Upper lobe of left lung (tissue), 6 donors: ENCODE measurements at regions not wholly inside any gene's neighbourhood (a gene's known extent, or its start where the extent isn't known, plus 50 kb on each side); places are given as distances from the start of the nearest gene placed in this dataset.
A peak's percentile ranks its signal among the peaks of the same experiment; 100 is the strongest.

ENCODE experiments used
- ATAC-seq, 2 donors: fragments of 200-7000 bp; cut with Tn5 transposase; one replicate each; pipeline ENCODE4 v1.9.1; 2022; ENCODE audit warnings: mild to moderate bottlenecking in 2 of 2, moderate library complexity in 2 of 2; ENCODE audit not compliant: low FRiP score in 2 of 2
- DNase-seq, 2 donors: peaks; one replicate each; pipeline ENCODE4 v3.0.0-alpha.2; 2019 to 2020
- H3K27ac ChIP-seq, 4 donors: fragments of 200-600 bp; sonication (generic); one replicate each; pipeline ENCODE4 v1.5.1; 2016 to 2019
- H3K27me3 ChIP-seq, 4 donors: fragments of 200-600 bp; sonication (generic); one replicate each; pipeline ENCODE4 v1.5.1; 2017 to 2019
- H3K36me3 ChIP-seq, 4 donors: fragments of 200-600 bp; sonication (generic); one replicate each; pipeline ENCODE4 v1.5.1; 2016 to 2019
- H3K4me1 ChIP-seq, 4 donors: fragments of 200-600 bp; sonication (generic); one replicate each; pipeline ENCODE4 v1.5.1; 2018 to 2019
- H3K4me3 ChIP-seq, 4 donors: fragments of 200-600 bp; sonication (generic); one replicate each; pipeline ENCODE4 v1.5.1; 2017 to 2019; ENCODE audit warnings: mild to moderate bottlenecking in 2 of 4, moderate library complexity in 1 of 4
- H3K9me3 ChIP-seq, 4 donors: fragments of 200-600 bp; sonication (generic); one replicate each; pipeline ENCODE4 v1.5.1; 2018 to 2019
- EP300 ChIP-seq, 4 donors: sonication (generic); formaldehyde crosslinking; IDR thresholded peaks; one replicate each; pipeline ENCODE4 v1.5.1; 2017; ENCODE audit warnings: antibody characterized with exemption in 4 of 4, control low read depth in 2 of 4
- POLR2A ChIP-seq, 4 donors: fragments of 450-650 bp; IDR thresholded peaks; one replicate each; pipeline ENCODE4 v1.5.1; 2016 to 2017; ENCODE audit warnings: antibody characterized with exemption in 4 of 4, mild to moderate bottlenecking in 2 of 4
- POLR2AphosphoS5 ChIP-seq, 2 donors: sonication (generic); formaldehyde crosslinking; IDR thresholded peaks; one replicate each; pipeline ENCODE4 v1.5.1; 2017; ENCODE audit warnings: antibody characterized with exemption in 2 of 2
- WGBS, 2 donors: methylation state at CpG; one replicate each; pipeline ENCODE4 v1.1.5; 2017 to 2018; 5-methylcytosine and 5-hydroxymethylcytosine counted together
- TF ChIP-seq, protein P1 (sequence below), 6 experiments: fragments of 450-650 bp in 4 of 6; fragments of 200-600 bp in 2 of 6; sonication (generic) in 2 of 6; IDR thresholded peaks; one replicate each; pipeline ENCODE4 v1.5.1; 2016 to 2019; ENCODE audit warnings: antibody characterized with exemption in 6 of 6
- donor health status: DM: no; HTN: no; CAD: no; lungs with moderate emphysema.
- donor health status: DM: no; HTN: yes; CAD: no; lungs with severe emphysema.

DNA sequence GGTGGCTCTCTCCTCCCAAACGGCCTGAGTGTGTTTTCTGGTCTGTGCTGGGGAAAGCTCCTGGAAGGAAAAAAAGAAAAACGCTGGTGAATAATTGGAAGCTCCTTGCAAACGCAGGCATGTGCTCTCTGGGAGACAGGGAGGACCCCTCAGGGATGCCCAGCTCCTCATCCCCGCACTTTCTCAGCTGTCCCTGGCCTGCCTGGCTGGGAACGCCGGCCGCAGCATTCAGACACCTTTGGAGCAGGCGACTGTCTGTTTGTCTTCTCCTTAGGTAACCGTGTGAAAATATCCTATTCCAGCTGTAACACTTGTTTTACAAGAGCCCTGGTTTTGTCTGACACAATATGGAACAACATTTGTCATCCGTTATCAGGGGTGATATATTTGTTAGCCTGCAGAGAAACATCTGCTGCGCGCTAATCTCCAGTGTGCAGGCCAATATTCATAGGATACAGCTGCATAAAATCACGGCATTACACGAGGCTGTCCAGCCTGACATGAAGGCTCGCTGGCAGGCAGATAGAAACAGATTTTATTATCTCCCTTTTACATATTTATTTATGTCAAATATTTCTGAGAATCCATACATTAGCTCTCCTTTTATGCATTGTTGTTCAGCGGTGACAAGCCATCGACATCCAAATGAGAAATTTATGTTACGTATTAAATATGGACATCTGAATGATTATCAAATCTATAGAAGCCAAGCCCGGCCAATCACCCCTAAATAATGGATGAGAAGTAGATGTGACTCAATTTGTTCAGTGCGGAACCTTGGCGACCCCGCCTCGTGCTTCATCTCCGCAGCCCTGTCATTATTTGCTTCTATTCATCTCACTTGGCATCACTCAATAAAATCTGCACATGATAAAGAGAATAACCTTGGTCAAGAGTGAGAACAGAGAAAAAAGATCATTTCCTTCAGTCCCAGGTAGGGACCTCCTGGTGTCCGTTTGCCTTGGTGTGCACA is 675.1 kb upstream of the SALL3 start:
- Histone ChIP-seq H3K4me3 (no peak overlapping the region), H3K27ac (no peak overlapping the region), H3K36me3 (no peaks in the 10 kb centered on the region), H3K9me3 (no peaks in the 10 kb centered on the region), H3K27me3 (no peaks in the 10 kb centered on the region), H3K4me1 (no peaks in the 10 kb centered on the region)
- 71 to 72% methylated on average over 25 of the region's 25 CpGs for WGBS, 2 donors
- TF ChIP-seq EP300 (IDR thresholded peaks at IDR 0.05) (no peak), POLR2A (IDR thresholded peaks at IDR 0.05) (no peak), POLR2AphosphoS5 (IDR thresholded peaks at IDR 0.05) (no peak)
- DNase-seq = peak in 1 of 2 donors; percentile 60
- ATAC-seq = no peak

DNA sequence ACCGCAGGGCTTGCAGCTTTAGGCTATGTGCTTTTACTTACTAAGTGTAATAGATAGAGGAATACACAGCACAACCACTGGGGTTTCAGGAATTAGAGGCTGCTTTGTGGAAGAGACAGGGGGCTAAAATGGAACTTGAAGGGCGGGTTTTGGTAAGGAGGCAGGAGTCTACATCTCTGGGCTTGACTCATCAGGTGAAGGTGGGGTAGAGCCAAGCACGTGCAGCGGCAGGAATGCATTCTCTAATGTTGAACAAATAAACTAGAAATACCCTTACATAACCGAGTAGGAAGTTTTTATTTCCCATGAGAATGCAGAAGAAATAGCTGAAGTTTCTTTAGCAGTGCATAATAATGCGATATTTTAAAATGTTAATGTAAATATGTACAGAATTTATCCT is 673.8 kb upstream of the SALL3 start:
- ATAC-seq (no peak), DNase-seq (no peak)
- H3K9me3 ChIP-seq = no peaks in the 10 kb centered on the region
- no peaks in the 10 kb centered on the region for H3K4me1 ChIP-seq
- no peaks in the 10 kb centered on the region for H3K27me3 ChIP-seq
- TF ChIP-seq POLR2AphosphoS5 (IDR thresholded peaks at IDR 0.05) (no peak), POLR2A (IDR thresholded peaks at IDR 0.05) (no peak), EP300 (IDR thresholded peaks at IDR 0.05) (no peak)
- TF ChIP-seq, protein P1, sequence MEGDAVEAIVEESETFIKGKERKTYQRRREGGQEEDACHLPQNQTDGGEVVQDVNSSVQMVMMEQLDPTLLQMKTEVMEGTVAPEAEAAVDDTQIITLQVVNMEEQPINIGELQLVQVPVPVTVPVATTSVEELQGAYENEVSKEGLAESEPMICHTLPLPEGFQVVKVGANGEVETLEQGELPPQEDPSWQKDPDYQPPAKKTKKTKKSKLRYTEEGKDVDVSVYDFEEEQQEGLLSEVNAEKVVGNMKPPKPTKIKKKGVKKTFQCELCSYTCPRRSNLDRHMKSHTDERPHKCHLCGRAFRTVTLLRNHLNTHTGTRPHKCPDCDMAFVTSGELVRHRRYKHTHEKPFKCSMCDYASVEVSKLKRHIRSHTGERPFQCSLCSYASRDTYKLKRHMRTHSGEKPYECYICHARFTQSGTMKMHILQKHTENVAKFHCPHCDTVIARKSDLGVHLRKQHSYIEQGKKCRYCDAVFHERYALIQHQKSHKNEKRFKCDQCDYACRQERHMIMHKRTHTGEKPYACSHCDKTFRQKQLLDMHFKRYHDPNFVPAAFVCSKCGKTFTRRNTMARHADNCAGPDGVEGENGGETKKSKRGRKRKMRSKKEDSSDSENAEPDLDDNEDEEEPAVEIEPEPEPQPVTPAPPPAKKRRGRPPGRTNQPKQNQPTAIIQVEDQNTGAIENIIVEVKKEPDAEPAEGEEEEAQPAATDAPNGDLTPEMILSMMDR (IDR thresholded peaks at IDR 0.05) = no peak
- 77 to 79% methylated on average over 6 of the region's 6 CpGs for WGBS, 2 donors
- H3K36me3 ChIP-seq = no peaks in the 10 kb centered on the region
- no peak overlapping the region for H3K4me3 ChIP-seq
- no peak overlapping the region for H3K27ac ChIP-seq

DNA sequence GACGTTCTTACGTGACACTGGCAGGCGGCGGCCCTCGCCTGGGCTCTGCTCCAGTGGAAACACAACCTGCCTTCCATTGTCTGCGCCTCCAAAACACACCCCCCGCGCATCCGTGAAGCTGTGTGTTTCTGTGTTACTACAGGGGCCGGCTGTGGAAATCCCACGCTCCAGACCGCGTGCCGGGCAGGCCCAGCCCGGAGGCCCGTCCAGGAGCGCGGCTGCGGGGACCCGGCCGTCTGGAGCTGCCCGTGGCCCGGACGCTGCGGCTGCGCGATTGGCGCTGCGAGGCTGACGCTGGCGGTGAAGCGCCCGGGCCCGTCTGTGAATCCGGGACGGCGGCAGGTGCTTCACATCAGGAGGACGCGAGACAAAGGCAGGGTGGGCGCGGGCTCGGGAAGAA is 670.3 kb upstream of the SALL3 start:
- WGBS, 2 donors = 74 to 84% methylated on average over 18 to 41 of the region's 42 CpGs
- Histone ChIP-seq H3K4me1 (no peaks in the 10 kb centered on the region), H3K27ac (no peak overlapping the region), H3K9me3 (no peaks in the 10 kb centered on the region), H3K27me3 (no peaks in the 10 kb centered on the region), H3K4me3 (no peak overlapping the region), H3K36me3 (no peaks in the 10 kb centered on the region)
- DNase-seq (peak in 1 of 2 donors; percentile 80), ATAC-seq (no peak)
- TF ChIP-seq, protein P1 (IDR thresholded peaks at IDR 0.05) = no peak
- TF ChIP-seq EP300 (IDR thresholded peaks at IDR 0.05) (no peak), POLR2AphosphoS5 (IDR thresholded peaks at IDR 0.05) (no peak)

DNA sequence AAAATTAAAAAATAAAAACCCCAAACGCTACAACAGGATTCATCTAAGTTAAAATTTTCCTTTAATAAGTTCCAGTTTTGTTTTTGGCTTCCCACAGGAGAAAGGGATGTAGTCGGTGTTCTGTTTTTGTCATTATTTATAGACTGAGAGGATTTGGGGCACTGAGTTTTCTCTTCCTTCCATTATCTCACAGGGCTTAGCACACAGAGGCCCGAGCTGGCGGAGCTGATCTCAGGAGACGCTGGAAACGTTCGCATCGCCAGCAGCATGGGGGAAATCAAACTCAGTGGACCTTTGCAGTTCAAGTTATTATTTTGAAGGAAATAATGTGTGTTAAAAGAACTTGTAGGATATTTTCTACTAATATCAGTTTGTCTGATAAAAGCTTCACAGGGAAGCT is 669.7 kb upstream of the SALL3 start:
- Histone ChIP-seq H3K36me3 (no peaks in the 10 kb centered on the region), H3K27me3 (no peaks in the 10 kb centered on the region), H3K4me1 (no peaks in the 10 kb centered on the region), H3K9me3 (no peaks in the 10 kb centered on the region), H3K27ac (no peak overlapping the region), H3K4me3 (no peak overlapping the region)
- no peak for DNase-seq
- TF ChIP-seq EP300 (IDR thresholded peaks at IDR 0.05) (no peak), POLR2A (IDR thresholded peaks at IDR 0.05) (no peak)
- 74 to 80% methylated on average over 8 of the region's 8 CpGs for WGBS, 2 donors
- ATAC-seq = no peak

DNA sequence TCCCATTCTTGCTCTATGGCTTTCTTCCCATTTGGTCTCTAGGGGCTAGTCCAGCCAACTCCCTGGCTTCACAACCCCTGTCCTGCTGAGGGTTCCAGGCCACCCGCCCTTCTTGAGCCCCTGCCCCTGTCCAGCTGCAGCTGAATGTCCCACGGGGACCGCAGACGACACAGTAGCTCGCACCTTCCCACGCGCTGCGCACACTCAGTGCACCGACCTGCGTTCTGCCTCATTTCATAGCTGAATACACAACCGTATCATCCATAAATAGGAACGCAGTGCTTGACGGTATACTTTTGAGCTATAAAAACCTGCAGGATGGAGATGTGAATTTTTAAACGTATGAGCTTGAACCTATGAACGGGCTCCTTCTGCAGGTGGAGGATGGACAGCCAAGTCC is 660.4 kb upstream of the SALL3 start:
- Histone ChIP-seq H3K36me3 (no peaks in the 10 kb centered on the region), H3K27ac (no peak overlapping the region), H3K9me3 (no peaks in the 10 kb centered on the region), H3K4me3 (no peak overlapping the region), H3K27me3 (no peaks in the 10 kb centered on the region), H3K4me1 (no peaks in the 10 kb centered on the region)
- 91 to 93% methylated on average over 15 of the region's 15 CpGs for WGBS, 2 donors
- ATAC-seq (peak in 1 of 2 donors; percentile 37), DNase-seq (no peak)
- TF ChIP-seq POLR2A (IDR thresholded peaks at IDR 0.05) (no peak), EP300 (IDR thresholded peaks at IDR 0.05) (no peak), POLR2AphosphoS5 (IDR thresholded peaks at IDR 0.05) (no peak)
- TF ChIP-seq, protein P1 (IDR thresholded peaks at IDR 0.05) = no peak
